HG02798 (cell line): ENCODE measurements at regions not wholly inside any gene's neighbourhood (a gene's known extent, or its start where the extent isn't known, plus 50 kb on each side); places are given as distances from the start of the nearest gene placed in this dataset.

Experiments used
- ATAC-seq: cut with Tn5 transposase; IDR thresholded peaks from one replicate; pipeline ENCODE4 v1.9.1; 2021; ENCODE audit warnings: mild to moderate bottlenecking; ENCODE audit not compliant: unreplicated experiment, poor library complexity

- ATAC-seq = no peak
Observed at GRCh38 chr3:104612218-104612617, 754.5 kb upstream of the ALCAM start.

GRCh38 chr3:104614564-104614963 lies 752.1 kb upstream of the ALCAM start:
- no peak for ATAC-seq

DNA sequence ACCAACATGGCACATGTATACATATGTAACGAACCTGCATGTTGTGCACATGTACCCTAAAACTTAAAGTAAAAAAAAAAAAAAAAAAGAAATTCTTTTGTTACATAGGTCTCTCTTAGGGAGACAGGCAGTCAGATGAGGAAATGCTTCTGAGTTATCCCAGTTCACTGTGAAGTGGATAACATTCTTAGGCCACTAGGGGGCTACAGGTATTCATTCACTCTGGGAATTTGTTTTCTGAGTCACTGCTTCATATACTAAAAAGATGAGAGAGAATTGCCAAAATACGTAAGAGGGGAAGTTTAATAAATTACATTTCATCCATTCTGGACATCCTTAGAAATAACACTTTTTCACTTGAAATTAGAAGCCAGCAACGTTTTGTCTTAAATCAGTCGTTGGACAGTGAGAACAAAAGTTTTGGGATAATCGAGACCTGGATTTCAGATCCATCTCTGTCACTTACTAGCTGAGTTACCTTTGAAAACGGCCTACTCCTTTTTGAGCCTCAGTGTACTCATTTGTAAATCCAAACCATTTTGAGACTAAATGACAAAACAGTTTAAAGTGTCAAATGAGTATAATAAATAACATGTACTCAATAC lies 738.4 kb upstream of the ALCAM start:
- ATAC-seq = peak; percentile 76

DNA sequence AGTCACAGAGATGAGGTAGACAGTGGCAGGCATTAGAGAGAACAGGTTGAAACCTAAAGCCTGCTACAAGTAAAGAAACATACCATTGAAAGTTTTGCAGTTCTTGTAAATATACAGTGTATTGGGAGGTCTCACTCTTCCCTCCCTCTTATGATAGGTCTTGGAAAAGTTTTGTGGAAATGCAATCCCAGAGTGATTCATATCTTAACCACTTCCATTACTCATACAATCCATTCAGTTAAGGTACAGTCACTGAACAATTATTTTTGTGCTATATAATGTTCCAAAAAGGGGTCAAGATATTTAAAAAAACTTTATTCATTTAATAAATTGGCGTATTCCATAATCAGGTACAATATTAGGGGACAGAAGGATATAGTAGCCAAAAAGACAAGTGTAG lies 737.7 kb upstream of the ALCAM start:
- ATAC-seq = no peak

DNA sequence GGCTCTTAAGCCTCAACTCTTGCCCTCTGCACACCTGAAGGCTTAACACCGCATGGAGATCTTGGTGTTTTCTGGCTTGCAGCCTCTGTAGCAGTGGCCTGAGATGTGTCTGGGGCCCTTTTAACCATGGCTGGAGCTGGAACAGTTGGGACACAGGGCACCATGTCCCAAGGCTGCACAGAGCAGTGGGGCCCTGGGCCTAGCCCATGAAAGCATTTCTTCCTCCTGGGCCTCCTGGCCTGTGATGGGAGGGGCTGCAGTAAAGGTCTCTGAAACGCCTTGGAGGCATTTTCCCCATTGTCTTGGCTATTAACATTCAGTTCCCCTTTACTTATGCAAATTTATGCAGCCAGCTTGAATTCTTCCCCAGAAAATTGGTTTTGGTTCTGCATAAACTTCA lies 735.5 kb upstream of the ALCAM start:
- ATAC-seq = no peak

DNA sequence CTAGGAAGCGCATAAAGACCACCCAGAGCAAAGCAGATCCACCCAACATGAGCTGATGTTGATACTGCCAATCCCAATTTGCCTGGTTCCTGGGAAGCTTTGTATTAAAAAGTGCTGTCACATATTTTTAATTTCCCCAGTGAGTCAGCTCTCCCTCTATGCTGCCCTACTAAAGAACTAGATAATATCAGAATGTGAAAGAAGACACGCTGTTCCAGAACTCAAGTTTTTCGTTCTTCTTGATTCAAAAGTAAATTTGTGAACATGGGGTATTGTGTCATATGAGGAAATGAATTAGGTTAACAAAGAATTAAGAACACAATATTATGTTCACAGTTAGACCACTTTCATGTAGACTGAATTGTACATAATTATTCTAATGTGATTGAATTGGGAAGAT lies 734.2 kb upstream of the ALCAM start:
- no peak for ATAC-seq

- no peak for ATAC-seq
Observed at GRCh38 chr3:104632947-104633346, 733.8 kb upstream of the ALCAM start.

GRCh38 chr3:104635872-104636580 lies 730.7 kb upstream of the ALCAM start:
- ATAC-seq = no peak

- no peak for ATAC-seq
Observed at GRCh38 chr3:104642827-104643226, 723.9 kb upstream of the ALCAM start.

- ATAC-seq = no peak
Observed at GRCh38 chr3:104646196-104646595, 720.5 kb upstream of the ALCAM start.

- no peak for ATAC-seq
Observed at GRCh38 chr3:104648823-104649222, 717.9 kb upstream of the ALCAM start.

GRCh38 chr3:104669083-104669482 lies 697.6 kb upstream of the ALCAM start:
- ATAC-seq = no peak

DNA sequence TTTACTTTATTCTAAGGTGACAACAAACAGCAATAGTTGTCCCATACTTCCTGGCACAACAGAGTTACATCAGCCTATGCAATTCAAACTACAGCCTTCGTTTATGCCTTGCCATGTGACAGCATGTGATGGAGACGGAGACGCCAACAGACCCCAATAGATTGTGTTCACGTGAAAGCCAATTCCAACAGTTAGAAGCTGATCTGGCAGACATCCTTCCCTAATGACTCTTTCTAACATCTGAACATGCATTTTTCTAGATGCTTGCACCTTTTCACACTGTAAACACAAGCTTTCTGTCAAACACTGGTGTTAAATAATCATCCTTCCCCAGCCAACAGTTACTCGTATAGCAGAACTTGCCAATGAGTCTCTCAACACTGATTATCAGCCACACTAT lies 694.4 kb upstream of the ALCAM start:
- no peak for ATAC-seq

DNA sequence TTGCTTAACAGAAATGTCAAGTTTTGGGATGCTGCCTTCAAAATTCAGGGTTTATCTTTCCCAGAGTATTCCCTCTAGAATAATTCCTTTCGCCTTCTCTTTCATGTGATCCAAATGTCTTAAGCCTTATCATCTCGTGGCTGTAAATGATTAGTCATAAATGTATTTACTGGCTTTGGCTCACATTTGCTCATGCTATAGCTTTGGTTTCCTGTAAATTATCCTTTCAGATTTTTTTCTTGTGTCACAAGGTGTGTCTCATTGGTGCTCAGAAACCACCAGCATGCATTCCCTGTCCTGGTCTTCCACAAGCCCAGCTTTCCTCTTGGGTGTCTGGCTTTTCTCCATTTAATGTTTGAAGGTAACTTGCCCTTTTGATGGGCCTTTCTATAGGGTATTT lies 692.7 kb upstream of the ALCAM start:
- ATAC-seq = no peak

DNA sequence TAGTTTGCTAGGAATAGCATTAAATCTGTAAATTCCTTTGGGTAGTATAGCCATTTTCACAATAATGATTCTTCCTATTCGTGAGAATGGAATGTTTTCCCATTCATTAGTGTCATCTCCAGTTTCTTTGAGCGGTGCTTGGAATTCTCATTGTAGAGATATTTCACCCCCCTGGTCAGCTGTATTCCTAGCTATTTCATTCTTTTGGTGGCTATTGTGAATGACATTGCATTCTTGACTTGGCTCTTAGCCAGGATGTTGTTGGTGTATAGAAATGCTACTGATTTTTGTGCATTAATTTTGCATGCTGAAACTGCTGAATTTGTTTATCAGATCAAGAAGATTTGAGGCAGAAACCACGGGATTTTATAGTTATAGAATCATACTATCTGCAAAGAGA lies 690.5 kb upstream of the ALCAM start:
- no peak for ATAC-seq

DNA sequence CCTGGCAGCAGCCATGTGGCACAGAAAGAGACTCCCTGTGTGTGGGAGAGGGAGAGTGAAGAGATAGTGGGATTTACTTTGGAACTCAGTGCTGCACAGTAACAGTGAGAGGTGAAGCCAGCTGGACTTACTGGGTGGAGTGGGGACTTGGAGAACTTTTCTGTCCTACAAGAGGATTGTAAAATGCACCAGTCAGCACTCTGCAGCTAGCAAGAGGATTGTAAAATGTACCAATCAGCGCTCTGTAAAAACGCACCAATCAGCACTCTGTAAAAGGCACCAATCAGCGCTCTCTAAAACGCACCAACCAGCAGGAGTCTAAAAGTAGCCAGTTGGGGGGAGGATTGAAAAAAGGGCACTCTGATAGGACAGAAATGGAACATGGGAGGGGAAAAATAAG lies 688.8 kb upstream of the ALCAM start:
- no peak for ATAC-seq

- no peak for ATAC-seq
Observed at GRCh38 chr3:104685492-104685891, 681.2 kb upstream of the ALCAM start.

GRCh38 chr3:104687362-104687761 lies 679.3 kb upstream of the ALCAM start:
- no peak for ATAC-seq

DNA sequence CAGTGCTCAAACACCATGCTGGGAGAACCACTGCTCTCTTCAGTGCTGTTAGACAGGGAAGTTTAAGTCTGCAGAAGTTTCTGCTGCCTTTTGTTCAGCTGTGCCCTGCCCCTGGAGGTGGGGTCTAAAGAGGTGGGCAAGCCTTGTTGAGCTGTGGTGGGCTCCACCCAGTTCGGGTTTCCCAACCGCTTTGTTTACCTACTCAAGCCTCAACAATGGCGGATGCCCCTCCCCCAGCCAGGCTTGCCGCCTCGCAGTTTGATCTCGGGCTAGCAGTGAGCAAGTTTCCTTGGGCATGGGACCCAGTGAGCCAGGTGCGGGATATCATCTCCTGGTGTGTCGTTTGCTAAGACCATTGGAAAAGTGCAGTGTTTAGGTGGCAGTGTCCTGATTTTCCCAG lies 670.2 kb upstream of the ALCAM start:
- no peak for ATAC-seq

GRCh38 chr3:104711406-104711805 lies 655.3 kb upstream of the ALCAM start:
- no peak for ATAC-seq

DNA sequence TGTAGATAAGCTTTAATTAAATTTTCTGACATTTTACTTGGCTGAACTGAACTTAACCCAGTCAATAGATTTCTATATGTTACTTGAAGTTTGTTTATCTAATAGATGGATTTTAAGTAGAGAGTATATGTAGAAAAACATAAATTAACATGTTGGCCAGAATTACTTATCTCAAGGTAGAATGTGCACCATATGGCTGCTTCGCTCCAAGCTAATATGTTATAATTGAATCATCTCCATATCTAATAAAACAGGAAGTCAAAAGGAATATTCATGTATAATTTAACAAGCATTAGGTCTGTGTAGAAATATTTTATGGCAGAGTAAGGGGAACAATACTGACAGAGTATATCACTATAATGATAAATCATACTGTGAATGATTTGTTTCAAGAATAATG lies 650.7 kb upstream of the ALCAM start:
- no peak for ATAC-seq

DNA sequence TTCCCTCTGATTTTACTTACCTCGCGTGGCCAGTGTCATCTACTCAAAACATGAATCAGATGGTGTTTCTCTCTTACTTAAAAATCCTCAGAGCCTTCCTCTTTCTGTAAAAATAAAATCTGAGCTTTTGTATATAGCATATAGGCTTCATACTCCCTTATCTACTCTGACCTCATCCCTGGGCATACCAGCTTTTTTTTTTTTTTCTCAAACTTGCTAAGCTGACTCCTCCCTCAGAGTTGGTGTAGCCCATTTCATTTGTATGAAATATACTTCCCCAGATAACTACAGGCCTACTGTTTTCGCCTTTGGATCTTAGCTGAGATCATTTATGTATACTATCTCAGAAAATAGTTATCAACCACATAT lies 648.9 kb upstream of the ALCAM start:
- peak; percentile 42 for ATAC-seq
